ENCODE measurements at regions not wholly inside any gene's neighbourhood (a gene's known extent, or its start where the extent isn't known, plus 50 kb on each side); places are given as distances from the start of the nearest gene placed in this dataset.

- TF ChIP-seq CTCF (IDR thresholded peaks at IDR 0.05), result no peak
- no peak for TF ChIP-seq POLR2A (IDR thresholded peaks at IDR 0.05)
Observed at GRCh38 chr20:11170565-11170964, 496.8 kb upstream of the JAG1 start.

All from uterus (tissue), 2 donors.